K562 (cell line): ENCODE measurements at regions not wholly inside any gene's neighbourhood (a gene's known extent, or its start where the extent isn't known, plus 50 kb on each side); places are given as distances from the start of the nearest gene placed in this dataset.

Experiments used
- ATAC-seq: fragments of 200-7000 bp; cut with Tn5 transposase; 3 replicates; pipeline ENCODE4 v1.9.1; 2020; ENCODE audit warnings: moderate library complexity
- BruUV-seq: library from RNA; stranded (reverse); fragments of 400-500 nt; replicated peaks from 2 replicates; lab custom pipeline; 2021; lab: Mats Ljungman, UMichigan
- CTCF ChIA-PET: fragments of 300-600 bp; formaldehyde crosslinking; extraction: SDS; loops from one replicate; lab custom pipeline; 2021; ENCODE audit warnings: low intra/inter-chr PET ratio; lab: Yijun Ruan, JAX
- POLR2A ChIA-PET: fragments of 300-600, 350-650 bp; sonication (Branson Sonifier 250); formaldehyde crosslinking; extraction: SDS; loops from one replicate; lab custom pipeline; 2021; ENCODE audit warnings: antibody characterized with exemption, inconsistent platforms; lab: Yijun Ruan, JAX
- DNase-seq, 4 experiments: peaks; one replicate each; pipeline versions ENCODE4 v3.0.0 to v3.0.0-alpha.2; 2011 to 2018; ENCODE audit warnings: low spot score in 3 of 4, mixed read lengths in 3 of 4; ENCODE audit errors: extremely low read depth in 1 of 4
- FAIRE-seq: peaks from 2 replicates; lab custom pipeline; 2011; peaks lifted over from hg19 to GRCh38; lab: Jason Lieb, UNC
- H2AFZ ChIP-seq: 2 replicates; pipeline ENCODE4 v1.6.0; 2011; ENCODE audit warnings: low read depth, low read length, control low read depth, inconsistent platforms
- H3K27ac ChIP-seq: fragments of 200-600 bp; 3 replicates; pipeline ENCODE4 v1.8.0; 2011; ENCODE audit warnings: low read depth, mild to moderate bottlenecking, control low read depth, inconsistent platforms, low read length, moderate library complexity, mixed read lengths; ENCODE audit errors: extremely low read depth
- H3K27me3 ChIP-seq, 2 experiments: fragments of 300-600 bp in 1 of 2; 2 replicates in 1 of 2; 3 replicates in 1 of 2; pipeline versions ENCODE4 v1.6.0 to v1.8.0; 2011; ENCODE audit warnings: inconsistent platforms in 2 of 2, low read length in 2 of 2, mild to moderate bottlenecking in 1 of 2, mixed read lengths in 1 of 2, moderate library complexity in 1 of 2; ENCODE audit not compliant: control insufficient read depth in 2 of 2, insufficient read depth in 2 of 2
- H3K36me3 ChIP-seq: fragments of 300-600 bp; 3 replicates; pipeline ENCODE4 v1.8.0; 2011; ENCODE audit warnings: mild to moderate bottlenecking, low read length, inconsistent platforms; ENCODE audit not compliant: control insufficient read depth, insufficient read depth
- H3K4me1 ChIP-seq, 2 experiments: fragments of 200-600 bp in 1 of 2; replicated peaks in 1 of 2; 2 replicates in 1 of 2; 3 replicates in 1 of 2; pipeline versions ENCODE4 v1.5.1 to v1.8.0; 2011; ENCODE audit warnings: inconsistent platforms in 2 of 2, low read length in 2 of 2, mild to moderate bottlenecking in 1 of 2, mixed read lengths in 1 of 2, moderate library complexity in 1 of 2; ENCODE audit not compliant: control insufficient read depth in 2 of 2, insufficient read depth in 2 of 2
- H3K4me2 ChIP-seq: 2 replicates; pipeline ENCODE4 v1.6.1; 2011; ENCODE audit warnings: low read length, control low read depth, inconsistent platforms, mixed read lengths; ENCODE audit not compliant: insufficient read depth
- H3K4me3 ChIP-seq: fragments of 200-600 bp; sonication (generic), shearing (Covaris generic); 2 replicates; pipeline ENCODE4 v1.5.1; 2016; ENCODE audit warnings: control low read depth, inconsistent platforms
- H3K79me2 ChIP-seq: fragments of 200-600 bp; 3 replicates; pipeline ENCODE4 v1.8.0; 2011; ENCODE audit warnings: low read length, inconsistent platforms; ENCODE audit not compliant: control insufficient read depth, insufficient read depth
- H3K9ac ChIP-seq, 2 experiments: 2 replicates each; pipeline versions ENCODE4 v1.6.0 to v1.6.1; 2011; ENCODE audit warnings: low read depth in 2 of 2, low read length in 2 of 2, control low read depth in 1 of 2, inconsistent platforms in 1 of 2, mild to moderate bottlenecking in 1 of 2, mixed read lengths in 1 of 2; ENCODE audit not compliant: insufficient read depth in 1 of 2
- H3K9me1 ChIP-seq: one replicate; pipeline ENCODE4 v1.6.0; 2011; ENCODE audit warnings: inconsistent platforms, mild to moderate bottlenecking, low read length, moderate library complexity; ENCODE audit not compliant: control insufficient read depth, insufficient read depth
- H3K9me3 ChIP-seq: replicated peaks from 2 replicates; pipeline ENCODE4 v1.5.1; 2011; ENCODE audit warnings: low read depth, low read length, inconsistent platforms; ENCODE audit not compliant: control insufficient read depth, insufficient read depth
- H4K20me1 ChIP-seq: replicated peaks from 2 replicates; pipeline ENCODE4 v1.6.1; 2011; ENCODE audit warnings: low read length, inconsistent platforms, mixed read lengths; ENCODE audit not compliant: control insufficient read depth, insufficient read depth
- CCAR2 ChIP-seq: fragments of 200-400 bp; formaldehyde crosslinking; IDR thresholded peaks from 2 replicates; pipeline ENCODE4 v1.6.1; 2017; ENCODE audit warnings: mild to moderate bottlenecking, low read depth, low read length
- NCOA2 ChIP-seq, 2 experiments: fragments of 450-650 bp; IDR thresholded peaks; 2 replicates each; pipeline ENCODE4 v1.6.1; 2018; ENCODE audit warnings: mild to moderate bottlenecking in 2 of 2, moderate library complexity in 1 of 2; ENCODE audit not compliant: partially characterized antibody in 2 of 2
- YY1 ChIP-seq, 3 experiments: IDR thresholded peaks; 2 replicates each; pipeline ENCODE4 v1.6.1; 2011; ENCODE audit warnings: low read length in 2 of 3, mild to moderate bottlenecking in 2 of 3, moderate library complexity in 2 of 3, borderline replicate concordance in 1 of 3, control low read depth in 1 of 3, low read depth in 1 of 3; ENCODE audit not compliant: insufficient read depth in 3 of 3, insufficient replicate concordance in 2 of 3, control insufficient read depth in 1 of 3, insufficient read length in 1 of 3; ENCODE audit errors: extremely low read depth in 1 of 3
- ZNF134 ChIP-seq: fragments of 250-450 bp; sonication (Bioruptor Pico); conservative IDR thresholded peaks from 2 replicates; pipeline ENCODE4 v1.4.0; 2020
- ZNF165 ChIP-seq: fragments of 250-450 bp; sonication (Bioruptor Pico); IDR thresholded peaks from 2 replicates; pipeline ENCODE4 v1.4.0; 2020; ENCODE audit warnings: borderline replicate concordance
- ZNF212 ChIP-seq: fragments of 450-650 bp; formaldehyde crosslinking; IDR thresholded peaks from 2 replicates; pipeline ENCODE4 v1.4.0; 2020; ENCODE audit warnings: mild to moderate bottlenecking
- ZNF586 ChIP-seq: fragments of 450-650 bp; formaldehyde crosslinking; conservative IDR thresholded peaks from 2 replicates; pipeline ENCODE4 v1.4.0; 2020; ENCODE audit warnings: mild to moderate bottlenecking, moderate library complexity
- WGBS: fragments of 100-300 bp; shearing (Covaris generic); methylation state at CpG from one replicate; pipeline ENCODE4 v1.1.6; 2016; ENCODE audit warnings: low coverage, mixed read lengths; ENCODE audit not compliant: insufficient coverage; ENCODE audit errors: missing lambda C conversion rate; 5-methylcytosine and 5-hydroxymethylcytosine counted together
- in situ Hi-C: fragments of 300-500 bp; cut with MboI; formaldehyde crosslinking; loops from 4 replicates; pipeline ENCODE4 v1.15.0; 2018; ENCODE audit warnings: inconsistent platforms, mixed read lengths
- intact Hi-C: fragments of 100-400 bp; cut with micrococcal nuclease; formaldehyde crosslinking; loops from 2 replicates; pipeline ENCODE4 v1.14.2; 2022
- TF ChIP-seq, protein P1 (sequence below): sonication (generic); formaldehyde crosslinking; IDR thresholded peaks from 2 replicates; pipeline ENCODE4 v1.8.0; 2023; ENCODE audit warnings: missing genetic modification reagents, mild to moderate bottlenecking, borderline replicate concordance
- TF ChIP-seq, protein P2 (sequence below): fragments of 450-650 bp; formaldehyde crosslinking; IDR thresholded peaks from 2 replicates; pipeline ENCODE4 v1.4.0; 2020; ENCODE audit warnings: mild to moderate bottlenecking, moderate library complexity

DNA sequence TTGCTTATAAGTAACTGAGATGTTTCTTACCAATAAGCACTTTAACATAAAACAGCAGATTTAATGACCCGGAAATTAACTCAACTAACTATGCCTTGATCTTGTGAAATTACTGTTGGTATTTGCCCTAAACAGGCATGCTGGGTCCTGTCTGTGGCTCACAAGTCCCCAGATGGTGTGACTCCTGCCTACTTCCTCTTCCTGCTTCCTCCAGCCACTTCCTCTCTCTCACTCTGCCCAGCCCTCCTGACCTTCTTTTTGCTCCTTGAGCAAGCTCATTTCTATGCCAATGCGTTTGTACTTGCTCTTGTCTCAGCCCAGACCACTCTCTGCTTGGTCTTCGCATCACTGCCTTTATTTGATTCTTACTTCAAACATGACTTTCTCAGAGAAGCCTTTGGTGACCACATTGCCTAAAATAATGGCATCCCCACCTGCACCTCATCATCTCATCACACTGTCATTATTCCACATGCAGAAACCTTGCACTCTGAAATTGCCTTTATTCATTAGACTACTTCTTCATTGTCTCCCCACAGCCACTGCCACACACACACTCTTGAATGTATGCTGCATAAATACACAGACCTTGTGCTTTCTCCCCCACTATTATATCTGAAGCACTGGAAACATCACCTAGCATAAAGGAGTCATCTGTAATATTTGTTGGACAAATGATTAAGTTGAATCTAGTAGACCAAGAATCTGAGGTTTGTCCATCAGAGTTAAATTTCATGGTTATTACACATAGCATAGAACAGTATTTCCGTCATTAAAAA is 256.3 kb upstream of the SEMA6D start:
- H3K4me3 ChIP-seq: no peak overlapping the region
- no peak overlapping the region for H3K4me2 ChIP-seq
- ATAC-seq: no peak
- POLR2A ChIA-PET: no interaction called here
- 2% methylated on average over 4 of the region's 4 CpGs for WGBS
- no peaks in the 10 kb centered on the region for H3K9me3 ChIP-seq
- BruUV-seq: no TSS peak
- H3K4me1 ChIP-seq: no peaks in the 10 kb centered on the region
- no peak for TF ChIP-seq CCAR2
- TF ChIP-seq ZNF165: no peak
- no peak for TF ChIP-seq YY1 (IDR thresholded peaks at IDR 0.05; ENCODE audit: borderline replicate concordance in 1 of 3, control insufficient read depth in 1 of 3, extremely low read depth in 1 of 3, insufficient read depth in 3 of 3, insufficient read length in 1 of 3, insufficient replicate concordance in 2 of 3, low read depth in 1 of 3, low read length in 2 of 3)
- TF ChIP-seq, protein P1, sequence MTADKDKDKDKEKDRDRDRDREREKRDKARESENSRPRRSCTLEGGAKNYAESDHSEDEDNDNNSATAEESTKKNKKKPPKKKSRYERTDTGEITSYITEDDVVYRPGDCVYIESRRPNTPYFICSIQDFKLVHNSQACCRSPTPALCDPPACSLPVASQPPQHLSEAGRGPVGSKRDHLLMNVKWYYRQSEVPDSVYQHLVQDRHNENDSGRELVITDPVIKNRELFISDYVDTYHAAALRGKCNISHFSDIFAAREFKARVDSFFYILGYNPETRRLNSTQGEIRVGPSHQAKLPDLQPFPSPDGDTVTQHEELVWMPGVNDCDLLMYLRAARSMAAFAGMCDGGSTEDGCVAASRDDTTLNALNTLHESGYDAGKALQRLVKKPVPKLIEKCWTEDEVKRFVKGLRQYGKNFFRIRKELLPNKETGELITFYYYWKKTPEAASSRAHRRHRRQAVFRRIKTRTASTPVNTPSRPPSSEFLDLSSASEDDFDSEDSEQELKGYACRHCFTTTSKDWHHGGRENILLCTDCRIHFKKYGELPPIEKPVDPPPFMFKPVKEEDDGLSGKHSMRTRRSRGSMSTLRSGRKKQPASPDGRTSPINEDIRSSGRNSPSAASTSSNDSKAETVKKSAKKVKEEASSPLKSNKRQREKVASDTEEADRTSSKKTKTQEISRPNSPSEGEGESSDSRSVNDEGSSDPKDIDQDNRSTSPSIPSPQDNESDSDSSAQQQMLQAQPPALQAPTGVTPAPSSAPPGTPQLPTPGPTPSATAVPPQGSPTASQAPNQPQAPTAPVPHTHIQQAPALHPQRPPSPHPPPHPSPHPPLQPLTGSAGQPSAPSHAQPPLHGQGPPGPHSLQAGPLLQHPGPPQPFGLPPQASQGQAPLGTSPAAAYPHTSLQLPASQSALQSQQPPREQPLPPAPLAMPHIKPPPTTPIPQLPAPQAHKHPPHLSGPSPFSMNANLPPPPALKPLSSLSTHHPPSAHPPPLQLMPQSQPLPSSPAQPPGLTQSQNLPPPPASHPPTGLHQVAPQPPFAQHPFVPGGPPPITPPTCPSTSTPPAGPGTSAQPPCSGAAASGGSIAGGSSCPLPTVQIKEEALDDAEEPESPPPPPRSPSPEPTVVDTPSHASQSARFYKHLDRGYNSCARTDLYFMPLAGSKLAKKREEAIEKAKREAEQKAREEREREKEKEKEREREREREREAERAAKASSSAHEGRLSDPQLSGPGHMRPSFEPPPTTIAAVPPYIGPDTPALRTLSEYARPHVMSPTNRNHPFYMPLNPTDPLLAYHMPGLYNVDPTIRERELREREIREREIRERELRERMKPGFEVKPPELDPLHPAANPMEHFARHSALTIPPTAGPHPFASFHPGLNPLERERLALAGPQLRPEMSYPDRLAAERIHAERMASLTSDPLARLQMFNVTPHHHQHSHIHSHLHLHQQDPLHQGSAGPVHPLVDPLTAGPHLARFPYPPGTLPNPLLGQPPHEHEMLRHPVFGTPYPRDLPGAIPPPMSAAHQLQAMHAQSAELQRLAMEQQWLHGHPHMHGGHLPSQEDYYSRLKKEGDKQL (CRISPR knock-in tag): no peak
- TF ChIP-seq NCOA2 (IDR thresholded peaks at IDR 0.05; ENCODE audit: partially characterized antibody in 2 of 2): no peak
- TF ChIP-seq, protein P2, sequence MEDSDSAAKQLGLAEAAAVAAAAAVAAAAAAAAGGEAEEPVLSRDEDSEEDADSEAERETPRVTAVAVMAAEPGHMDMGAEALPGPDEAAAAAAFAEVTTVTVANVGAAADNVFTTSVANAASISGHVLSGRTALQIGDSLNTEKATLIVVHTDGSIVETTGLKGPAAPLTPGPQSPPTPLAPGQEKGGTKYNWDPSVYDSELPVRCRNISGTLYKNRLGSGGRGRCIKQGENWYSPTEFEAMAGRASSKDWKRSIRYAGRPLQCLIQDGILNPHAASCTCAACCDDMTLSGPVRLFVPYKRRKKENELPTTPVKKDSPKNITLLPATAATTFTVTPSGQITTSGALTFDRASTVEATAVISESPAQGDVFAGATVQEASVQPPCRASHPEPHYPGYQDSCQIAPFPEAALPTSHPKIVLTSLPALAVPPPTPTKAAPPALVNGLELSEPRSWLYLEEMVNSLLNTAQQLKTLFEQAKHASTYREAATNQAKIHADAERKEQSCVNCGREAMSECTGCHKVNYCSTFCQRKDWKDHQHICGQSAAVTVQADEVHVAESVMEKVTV: no peak
- TF ChIP-seq ZNF586 (CRISPR knock-in tag): no peak
- no peak for TF ChIP-seq ZNF212
- no peak for TF ChIP-seq ZNF134 (CRISPR knock-in tag)
- H3K9me1 ChIP-seq: no peaks in the 10 kb centered on the region
- intact Hi-C loops: no loop called here
- DNase-seq: no peak
- H3K27ac ChIP-seq: no peak overlapping the region
- H3K9ac ChIP-seq: no peak overlapping the region
- H4K20me1 ChIP-seq: no peaks in the 10 kb centered on the region
- no peaks in the 10 kb centered on the region for H3K36me3 ChIP-seq
- in situ Hi-C loops: no loop called here
- H3K27me3 ChIP-seq: no peaks in the 10 kb centered on the region
- no peaks in the 10 kb centered on the region for H3K79me2 ChIP-seq
- CTCF ChIA-PET: no interaction called here
- H2AFZ ChIP-seq: no peak overlapping the region
- no peak for FAIRE-seq
